WTC11 (cell line): ENCODE measurements at regions not wholly inside any gene's neighbourhood (a gene's known extent, or its start where the extent isn't known, plus 50 kb on each side); places are given as distances from the start of the nearest gene placed in this dataset.

ENCODE experiments used
- ATAC-seq: fragments of 200-7000 bp; cut with Tn5 transposase; 2 replicates; pipeline ENCODE4 v1.10.0; 2021; ENCODE audit warnings: mild to moderate bottlenecking, moderate library complexity
- CTCF ChIA-PET: fragments of 300-600 bp; sonication (Branson Sonifier 250); formaldehyde crosslinking; loops from one replicate; lab custom pipeline; 2021; ENCODE audit warnings: antibody characterized with exemption; lab: Charles Lee
- POLR2A ChIA-PET: fragments of 350-600 bp; sonication (Branson Sonifier 250); formaldehyde crosslinking; loops from one replicate; lab custom pipeline; 2021; ENCODE audit warnings: antibody characterized with exemption; lab: Charles Lee
- DNase-seq: peaks from one replicate; pipeline ENCODE4 v3.0.0; 2021; ENCODE audit warnings: low spot score
- H3K27ac Mint-ChIP-seq: 2 replicates; pipeline ENCODE4 v1.8.0; 2021; ENCODE audit warnings: mixed read lengths
- H3K27me3 Mint-ChIP-seq: 2 replicates; pipeline ENCODE4 v1.8.0; 2021; ENCODE audit warnings: low read depth, mild to moderate bottlenecking, moderate library complexity, mixed read lengths
- H3K36me3 Mint-ChIP-seq: 2 replicates; pipeline ENCODE4 v1.8.0; 2021; ENCODE audit warnings: mixed read lengths
- H3K4me1 Mint-ChIP-seq: 2 replicates; pipeline ENCODE4 v1.8.0; 2022; ENCODE audit warnings: mixed read lengths
- H3K4me3 Mint-ChIP-seq: 2 replicates; pipeline ENCODE4 v1.8.0; 2021; ENCODE audit warnings: mild to moderate bottlenecking, moderate library complexity, mixed read lengths
- H3K9me3 Mint-ChIP-seq: 2 replicates; pipeline ENCODE4 v1.8.0; 2021; ENCODE audit warnings: mixed read lengths
- ATF1 ChIP-seq: sonication (generic); formaldehyde crosslinking; IDR thresholded peaks from 2 replicates; pipeline ENCODE4 v1.8.1; 2023; ENCODE audit warnings: mild to moderate bottlenecking, moderate library complexity, missing genetic modification reagents
- GRHL2 ChIP-seq: fragments of 250-450 bp; sonication (Bioruptor Pico); IDR thresholded peaks from 2 replicates; pipeline ENCODE4 v1.8.0; 2022; ENCODE audit warnings: mild to moderate bottlenecking, moderate library complexity; ENCODE audit not compliant: insufficient replicate concordance, severe bottlenecking
- GTF2I ChIP-seq: fragments of 250-450 bp; sonication (Bioruptor Pico); conservative IDR thresholded peaks from 2 replicates; pipeline ENCODE4 v1.4.0; 2021; ENCODE audit warnings: mild to moderate bottlenecking
- HMGA2 ChIP-seq: fragments of 250-450 bp; sonication (Bioruptor Pico); IDR thresholded peaks from 2 replicates; pipeline ENCODE4 v1.4.0; 2021; ENCODE audit warnings: mild to moderate bottlenecking, moderate library complexity
- MYBL2 ChIP-seq: sonication (generic); formaldehyde crosslinking; IDR thresholded peaks from 2 replicates; pipeline ENCODE4 v1.8.1; 2023; ENCODE audit warnings: mild to moderate bottlenecking, moderate library complexity, missing genetic modification reagents
- NR1H2 ChIP-seq: sonication (generic); formaldehyde crosslinking; IDR thresholded peaks from 2 replicates; pipeline ENCODE4 v1.9.0; 2021; ENCODE audit warnings: mild to moderate bottlenecking, moderate library complexity, missing genetic modification reagents
- NR2C2 ChIP-seq: sonication (generic); formaldehyde crosslinking; IDR thresholded peaks from 2 replicates; pipeline ENCODE4 v1.8.0; 2022; ENCODE audit warnings: mild to moderate bottlenecking, missing genetic modification reagents
- OVOL2 ChIP-seq: fragments of 250-450 bp; sonication (Bioruptor Pico); IDR thresholded peaks from 2 replicates; pipeline ENCODE4 v1.9.0; 2021; ENCODE audit warnings: mild to moderate bottlenecking, borderline replicate concordance
- SP1 ChIP-seq: sonication (generic); formaldehyde crosslinking; conservative IDR thresholded peaks from 2 replicates; pipeline ENCODE4 v1.8.1; 2022; ENCODE audit warnings: missing genetic modification reagents
- TEAD1 ChIP-seq: sonication (generic); formaldehyde crosslinking; IDR thresholded peaks from 2 replicates; pipeline ENCODE4 v1.8.0; 2022; ENCODE audit warnings: mild to moderate bottlenecking, missing genetic modification reagents
- ZNF121 ChIP-seq: sonication (generic); formaldehyde crosslinking; IDR thresholded peaks from 2 replicates; pipeline ENCODE4 v1.8.0; 2023; ENCODE audit warnings: missing genetic modification reagents
- TF ChIP-seq, protein P1 (sequence below): fragments of 250-450 bp; sonication (Bioruptor Pico); IDR thresholded peaks from 2 replicates; pipeline ENCODE4 v1.9.0; 2021; ENCODE audit warnings: moderate library complexity, mild to moderate bottlenecking, inconsistent platforms, borderline replicate concordance
- TF ChIP-seq, protein P2 (sequence below): fragments of 250-450 bp; sonication (Bioruptor Pico); IDR thresholded peaks from 2 replicates; pipeline ENCODE4 v1.8.0; 2021; ENCODE audit warnings: mild to moderate bottlenecking
- TF ChIP-seq, protein P3 (sequence below): sonication (generic); formaldehyde crosslinking; IDR thresholded peaks from 2 replicates; pipeline ENCODE4 v1.8.1; 2023; ENCODE audit warnings: mild to moderate bottlenecking, moderate library complexity, missing genetic modification reagents
- TF ChIP-seq, protein P4 (sequence below): sonication (generic); formaldehyde crosslinking; IDR thresholded peaks from 2 replicates; pipeline ENCODE4 v1.8.1; 2022; ENCODE audit warnings: mild to moderate bottlenecking, missing genetic modification reagents, moderate library complexity, borderline replicate concordance
- TF ChIP-seq, protein P5 (sequence below): sonication (generic); formaldehyde crosslinking; IDR thresholded peaks from 2 replicates; pipeline ENCODE4 v1.8.1; 2023; ENCODE audit warnings: mild to moderate bottlenecking, missing genetic modification reagents
- TF ChIP-seq, protein P6 (sequence below): sonication (generic); formaldehyde crosslinking; IDR thresholded peaks from 2 replicates; pipeline ENCODE4 v1.8.1; 2022; ENCODE audit warnings: mild to moderate bottlenecking, moderate library complexity, missing genetic modification reagents

DNA sequence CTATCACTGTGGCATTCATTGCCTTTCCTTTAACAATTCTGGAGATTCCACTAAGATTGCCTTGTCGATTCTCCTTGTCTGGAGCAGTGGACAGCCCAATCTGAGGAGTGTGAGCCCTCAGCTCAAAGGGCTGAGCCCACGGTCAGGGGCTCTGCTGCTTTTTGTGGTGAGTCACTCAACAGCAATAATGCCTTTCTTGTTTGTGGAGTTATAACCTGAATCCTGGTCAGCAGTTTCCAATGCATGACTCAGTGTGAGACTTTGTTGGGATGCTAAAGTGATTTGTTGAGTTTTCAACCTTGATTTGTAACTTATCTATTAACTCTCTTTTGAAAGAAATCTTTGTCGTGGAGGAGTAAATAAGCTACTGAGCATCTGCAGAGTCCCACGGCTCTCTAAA lies 183.5 kb downstream of the TJP1 start:
- no peak for DNase-seq
- no peak overlapping the region for H3K27ac Mint-ChIP-seq
- no peak for ATAC-seq
- POLR2A ChIA-PET, result interaction anchor here (0.7 kb wide), 1 partner anchor 18 kb away, joined by 3 read pairs; no protein-coding TSS in a partner anchor
- CTCF ChIA-PET, result no interaction called here
- peaks cover 2% of the 10 kb centered on the region; the same call in 1 of the 2 replicates for H3K27me3 Mint-ChIP-seq
- H3K36me3 Mint-ChIP-seq, result no peaks in the 10 kb centered on the region
- H3K4me3 Mint-ChIP-seq, result no peak overlapping the region
- TF ChIP-seq GTF2I (CRISPR knock-in tag) (no peak), MYBL2 (CRISPR knock-in tag) (no peak), TEAD1 (no peak), OVOL2 (CRISPR knock-in tag) (no peak)
- TF ChIP-seq, protein P1, sequence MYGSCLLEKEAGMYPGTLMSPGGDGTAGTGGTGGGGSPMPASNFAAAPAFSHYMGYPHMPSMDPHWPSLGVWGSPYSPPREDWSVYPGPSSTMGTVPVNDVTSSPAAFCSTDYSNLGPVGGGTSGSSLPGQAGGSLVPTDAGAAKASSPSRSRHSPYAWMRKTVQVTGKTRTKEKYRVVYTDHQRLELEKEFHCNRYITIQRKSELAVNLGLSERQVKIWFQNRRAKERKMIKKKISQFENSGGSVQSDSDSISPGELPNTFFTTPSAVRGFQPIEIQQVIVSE (CRISPR knock-in tag), result no peak
- peaks cover 4% of the 10 kb centered on the region for H3K4me1 Mint-ChIP-seq
- H3K9me3 Mint-ChIP-seq, result no peaks in the 10 kb centered on the region

DNA sequence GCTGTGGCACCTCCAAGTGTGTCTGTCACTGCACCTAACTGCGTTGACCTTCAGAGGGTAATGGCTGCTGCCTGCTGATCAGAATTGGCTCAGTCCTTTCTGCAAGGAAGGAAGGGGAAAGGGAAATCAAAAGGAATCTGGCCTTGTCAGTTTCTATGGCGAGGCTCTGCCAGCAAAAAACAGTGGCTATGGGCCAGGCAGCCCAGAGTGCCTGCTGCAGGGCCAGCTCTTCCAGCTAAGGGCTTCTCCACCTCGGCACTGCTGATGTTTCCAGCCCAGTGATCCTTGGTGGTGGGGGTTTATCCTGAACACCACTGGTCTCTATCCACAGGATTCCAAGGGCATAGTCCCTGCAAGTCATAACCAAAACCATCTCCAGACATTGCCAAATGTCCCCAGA lies 184.3 kb downstream of the TJP1 start:
- CTCF ChIA-PET, result interaction anchor here (1.0 kb wide), 1 partner anchor 19 kb away, joined by 3 read pairs; no protein-coding TSS in a partner anchor
- Mint-ChIP-seq H3K36me3 (0 out of 2 replicates have a peak, but pooled peaks cover 3% of the 10 kb centered on the region), H3K4me3 (no peak overlapping the region), H3K27ac (no peak overlapping the region), H3K27me3 (peaks cover 2% of the 10 kb centered on the region; the same call in 1 of the 2 replicates), H3K9me3 (no peaks in the 10 kb centered on the region; the same call in 1 of the 2 replicates), H3K4me1 (peaks cover 4% of the 10 kb centered on the region)
- ATAC-seq, result no peak
- no peak for DNase-seq
- POLR2A ChIA-PET, result no interaction called here
- TF ChIP-seq, protein P2, sequence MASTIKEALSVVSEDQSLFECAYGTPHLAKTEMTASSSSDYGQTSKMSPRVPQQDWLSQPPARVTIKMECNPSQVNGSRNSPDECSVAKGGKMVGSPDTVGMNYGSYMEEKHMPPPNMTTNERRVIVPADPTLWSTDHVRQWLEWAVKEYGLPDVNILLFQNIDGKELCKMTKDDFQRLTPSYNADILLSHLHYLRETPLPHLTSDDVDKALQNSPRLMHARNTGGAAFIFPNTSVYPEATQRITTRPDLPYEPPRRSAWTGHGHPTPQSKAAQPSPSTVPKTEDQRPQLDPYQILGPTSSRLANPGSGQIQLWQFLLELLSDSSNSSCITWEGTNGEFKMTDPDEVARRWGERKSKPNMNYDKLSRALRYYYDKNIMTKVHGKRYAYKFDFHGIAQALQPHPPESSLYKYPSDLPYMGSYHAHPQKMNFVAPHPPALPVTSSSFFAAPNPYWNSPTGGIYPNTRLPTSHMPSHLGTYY (CRISPR knock-in tag), result no peak
- no peak for TF ChIP-seq GRHL2
- no peak for TF ChIP-seq NR2C2 (CRISPR knock-in tag)
- TF ChIP-seq, protein P3, sequence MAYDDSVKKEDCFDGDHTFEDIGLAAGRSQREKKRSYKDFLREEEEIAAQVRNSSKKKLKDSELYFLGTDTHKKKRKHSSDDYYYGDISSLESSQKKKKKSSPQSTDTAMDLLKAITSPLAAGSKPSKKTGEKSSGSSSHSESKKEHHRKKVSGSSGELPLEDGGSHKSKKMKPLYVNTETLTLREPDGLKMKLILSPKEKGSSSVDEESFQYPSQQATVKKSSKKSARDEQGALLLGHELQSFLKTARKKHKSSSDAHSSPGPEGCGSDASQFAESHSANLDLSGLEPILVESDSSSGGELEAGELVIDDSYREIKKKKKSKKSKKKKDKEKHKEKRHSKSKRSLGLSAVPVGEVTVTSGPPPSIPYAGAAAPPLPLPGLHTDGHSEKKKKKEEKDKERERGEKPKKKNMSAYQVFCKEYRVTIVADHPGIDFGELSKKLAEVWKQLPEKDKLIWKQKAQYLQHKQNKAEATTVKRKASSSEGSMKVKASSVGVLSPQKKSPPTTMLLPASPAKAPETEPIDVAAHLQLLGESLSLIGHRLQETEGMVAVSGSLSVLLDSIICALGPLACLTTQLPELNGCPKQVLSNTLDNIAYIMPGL (CRISPR knock-in tag), result no peak
- TF ChIP-seq, protein P4, sequence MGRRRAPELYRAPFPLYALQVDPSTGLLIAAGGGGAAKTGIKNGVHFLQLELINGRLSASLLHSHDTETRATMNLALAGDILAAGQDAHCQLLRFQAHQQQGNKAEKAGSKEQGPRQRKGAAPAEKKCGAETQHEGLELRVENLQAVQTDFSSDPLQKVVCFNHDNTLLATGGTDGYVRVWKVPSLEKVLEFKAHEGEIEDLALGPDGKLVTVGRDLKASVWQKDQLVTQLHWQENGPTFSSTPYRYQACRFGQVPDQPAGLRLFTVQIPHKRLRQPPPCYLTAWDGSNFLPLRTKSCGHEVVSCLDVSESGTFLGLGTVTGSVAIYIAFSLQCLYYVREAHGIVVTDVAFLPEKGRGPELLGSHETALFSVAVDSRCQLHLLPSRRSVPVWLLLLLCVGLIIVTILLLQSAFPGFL (CRISPR knock-in tag), result no peak
- no peak for TF ChIP-seq HMGA2 (CRISPR knock-in tag)
- TF ChIP-seq, protein P5, sequence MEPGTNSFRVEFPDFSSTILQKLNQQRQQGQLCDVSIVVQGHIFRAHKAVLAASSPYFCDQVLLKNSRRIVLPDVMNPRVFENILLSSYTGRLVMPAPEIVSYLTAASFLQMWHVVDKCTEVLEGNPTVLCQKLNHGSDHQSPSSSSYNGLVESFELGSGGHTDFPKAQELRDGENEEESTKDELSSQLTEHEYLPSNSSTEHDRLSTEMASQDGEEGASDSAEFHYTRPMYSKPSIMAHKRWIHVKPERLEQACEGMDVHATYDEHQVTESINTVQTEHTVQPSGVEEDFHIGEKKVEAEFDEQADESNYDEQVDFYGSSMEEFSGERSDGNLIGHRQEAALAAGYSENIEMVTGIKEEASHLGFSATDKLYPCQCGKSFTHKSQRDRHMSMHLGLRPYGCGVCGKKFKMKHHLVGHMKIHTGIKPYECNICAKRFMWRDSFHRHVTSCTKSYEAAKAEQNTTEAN, result no peak
- TF ChIP-seq ZNF121, result no peak
- no peak for TF ChIP-seq ATF1 (CRISPR knock-in tag)
- TF ChIP-seq NR1H2, result no peak
- no peak for TF ChIP-seq SP1
- TF ChIP-seq, protein P6, sequence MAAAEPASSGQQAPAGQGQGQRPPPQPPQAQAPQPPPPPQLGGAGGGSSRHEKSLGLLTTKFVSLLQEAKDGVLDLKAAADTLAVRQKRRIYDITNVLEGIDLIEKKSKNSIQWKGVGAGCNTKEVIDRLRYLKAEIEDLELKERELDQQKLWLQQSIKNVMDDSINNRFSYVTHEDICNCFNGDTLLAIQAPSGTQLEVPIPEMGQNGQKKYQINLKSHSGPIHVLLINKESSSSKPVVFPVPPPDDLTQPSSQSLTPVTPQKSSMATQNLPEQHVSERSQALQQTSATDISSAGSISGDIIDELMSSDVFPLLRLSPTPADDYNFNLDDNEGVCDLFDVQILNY (CRISPR knock-in tag), result no peak
- no peak for TF ChIP-seq TEAD1
